ENCODE measurements at regions not wholly inside any gene's neighbourhood (a gene's known extent, or its start where the extent isn't known, plus 50 kb on each side); places are given as distances from the start of the nearest gene placed in this dataset.

GRCh38 chr6:139766796-139767195 is 392.3 kb upstream of the CITED2 start:
- Mint-ChIP-seq H3K27me3 (ENCODE audit: low read depth) (no peaks in the 10 kb centered on the region), H3K36me3 (ENCODE audit: low read depth) (no peaks in the 10 kb centered on the region), H3K27ac (ENCODE audit: unreplicated experiment) (no peak overlapping the region), H3K4me1 (peaks cover 40% of the 10 kb centered on the region), H3K9me3 (no peaks in the 10 kb centered on the region), H3K4me3 (no peak overlapping the region)
- TF ChIP-seq CTCF (conservative IDR thresholded peaks at IDR 0.05) = no peak
- no peak for DNase-seq (ENCODE audit: low read depth, low spot score)

GRCh38 chr6:139765825-139766285 is 391.4 kb upstream of the CITED2 start:
- Mint-ChIP-seq H3K27me3 (ENCODE audit: low read depth) (no peaks in the 10 kb centered on the region), H3K9me3 (no peaks in the 10 kb centered on the region), H3K36me3 (ENCODE audit: low read depth) (no peaks in the 10 kb centered on the region), H3K4me3 (no peak overlapping the region), H3K27ac (ENCODE audit: unreplicated experiment) (no peak overlapping the region), H3K4me1 (peaks cover 36% of the 10 kb centered on the region)
- no peak for TF ChIP-seq CTCF (conservative IDR thresholded peaks at IDR 0.05)
- no peak for DNase-seq (ENCODE audit: low read depth, low spot score)

- no peak for TF ChIP-seq CTCF (conservative IDR thresholded peaks at IDR 0.05)
Observed at GRCh38 chr6:139764498-139764986, 390.1 kb upstream of the CITED2 start.

GRCh38 chr6:139763468-139764210 is 389.2 kb upstream of the CITED2 start:
- Mint-ChIP-seq H3K27me3 (ENCODE audit: low read depth) (no peaks in the 10 kb centered on the region), H3K4me1 (peaks cover 38% of the 10 kb centered on the region), H3K27ac (ENCODE audit: unreplicated experiment) (no peak overlapping the region), H3K36me3 (ENCODE audit: low read depth) (no peaks in the 10 kb centered on the region), H3K4me3 (no peak overlapping the region), H3K9me3 (no peaks in the 10 kb centered on the region)
- no peak for DNase-seq (ENCODE audit: low read depth, low spot score)
- TF ChIP-seq CTCF (conservative IDR thresholded peaks at IDR 0.05) = no peak

More at GRCh38 chr6:139764498-139764986, 390.1 kb upstream of the CITED2 start:
- no peaks in the 10 kb centered on the region for H3K27me3 Mint-ChIP-seq (ENCODE audit: low read depth)
- H3K9me3 Mint-ChIP-seq = no peaks in the 10 kb centered on the region
- no peak overlapping the region for H3K4me3 Mint-ChIP-seq
- no peak overlapping the region for H3K27ac Mint-ChIP-seq (ENCODE audit: unreplicated experiment)
- H3K36me3 Mint-ChIP-seq (ENCODE audit: low read depth) = no peaks in the 10 kb centered on the region
- H3K4me1 Mint-ChIP-seq = peaks cover 41% of the 10 kb centered on the region
- DNase-seq (ENCODE audit: low read depth, low spot score) = no peak

- peaks cover 33% of the 10 kb centered on the region for H3K4me1 Mint-ChIP-seq
- H3K27me3 Mint-ChIP-seq (ENCODE audit: low read depth) = no peaks in the 10 kb centered on the region
- H3K4me3 Mint-ChIP-seq = no peak overlapping the region
- no peak for DNase-seq (ENCODE audit: low read depth, low spot score)
- no peaks in the 10 kb centered on the region for H3K9me3 Mint-ChIP-seq
- no peaks in the 10 kb centered on the region for H3K36me3 Mint-ChIP-seq (ENCODE audit: low read depth)
- no peak for TF ChIP-seq CTCF (conservative IDR thresholded peaks at IDR 0.05)
- H3K27ac Mint-ChIP-seq (ENCODE audit: unreplicated experiment) = peak overlapping the region; percentile 45
Observed at GRCh38 chr6:139762587-139763031, 388.2 kb upstream of the CITED2 start.

Data from neural crest cell (in vitro differentiated cells).